ENCODE measurements at regions not wholly inside any gene's neighbourhood (a gene's known extent, or its start where the extent isn't known, plus 50 kb on each side); places are given as distances from the start of the nearest gene placed in this dataset.
"Not testable (repeated sequence)": the region's sequence is repeated elsewhere in the genome, so short reads cannot be mapped to it uniquely, and the experiment has no call there.

DNA sequence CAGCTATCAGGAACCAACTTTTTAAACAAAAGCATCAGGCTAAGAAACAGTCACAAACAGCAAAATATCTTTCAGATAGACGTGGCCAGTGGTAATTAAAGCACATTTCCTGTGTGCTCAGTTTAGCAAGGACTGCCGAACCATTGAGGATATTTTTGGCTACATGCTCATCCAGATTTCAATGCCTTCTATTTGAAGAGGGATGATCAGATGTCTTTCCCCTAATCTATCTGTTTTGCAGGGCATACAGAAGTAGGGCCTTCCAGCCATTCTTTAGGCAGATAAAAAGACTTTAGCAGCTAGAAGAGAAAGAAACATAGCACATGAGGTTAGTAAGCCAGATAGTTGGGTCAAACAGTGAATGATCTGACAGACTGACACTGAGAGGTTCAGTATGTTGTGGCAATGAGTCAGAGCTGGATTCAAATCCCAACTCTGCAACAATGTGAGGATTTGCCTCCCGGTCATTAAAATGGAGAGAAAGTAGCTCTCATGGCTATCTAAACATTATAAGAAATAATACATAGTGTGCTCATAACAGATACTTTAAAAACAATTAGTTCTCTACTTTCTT, 100.0 kb upstream of the PRKG2 start:
- FAIRE-seq, result no peak

DNA sequence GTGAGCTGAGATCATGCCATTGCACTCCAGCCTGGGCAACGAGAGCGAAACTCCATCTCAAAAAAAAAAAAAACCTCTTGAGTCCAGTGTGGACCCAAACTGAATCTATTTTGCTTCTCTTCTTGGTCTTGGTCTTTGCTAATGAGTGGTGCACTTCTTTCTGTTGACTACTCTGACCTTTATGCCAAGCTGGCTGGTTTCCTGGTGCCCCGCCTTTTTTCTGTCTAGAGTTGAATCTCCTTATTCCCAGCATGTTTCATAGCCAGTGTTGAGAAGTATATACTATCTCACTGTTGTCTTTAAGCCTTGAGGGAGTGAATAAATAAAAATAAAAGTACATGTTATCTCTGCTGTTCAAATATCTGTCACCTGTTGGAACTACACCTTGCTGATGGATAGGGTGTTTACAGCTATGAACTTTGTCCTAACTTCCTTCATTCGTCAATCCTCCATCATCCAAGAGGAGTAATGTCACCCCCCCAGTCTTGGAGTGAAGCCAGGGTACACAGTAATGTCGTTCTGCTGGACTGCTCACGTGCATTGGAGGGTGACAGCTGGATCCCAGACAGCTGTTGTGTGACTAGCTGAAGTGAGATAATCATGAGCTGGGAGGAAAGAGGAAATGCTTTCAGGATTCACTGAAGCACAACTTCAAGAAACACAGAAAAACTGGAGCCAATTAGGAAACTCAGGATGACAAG, 99.3 kb upstream of the PRKG2 start:
- no peak for FAIRE-seq

DNA sequence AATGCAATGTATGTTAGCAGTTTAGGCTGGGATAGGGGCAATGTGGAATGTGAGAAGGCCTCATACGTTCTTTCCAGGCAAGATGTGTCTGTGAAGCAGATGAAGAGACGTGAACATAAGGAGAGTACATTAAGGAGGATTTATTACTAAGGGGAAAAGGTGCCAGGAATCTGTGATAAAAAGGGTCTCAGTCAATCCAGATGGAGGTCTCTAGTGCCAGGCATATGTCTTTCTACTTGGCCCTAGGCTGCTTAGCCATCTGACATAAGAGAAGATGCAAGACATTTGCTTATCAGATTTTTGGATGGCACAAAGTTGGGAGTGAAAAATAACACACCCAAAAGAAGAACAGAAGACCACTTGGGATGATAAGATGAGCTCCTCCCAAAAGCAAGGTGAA, 93.0 kb upstream of the PRKG2 start:
- FAIRE-seq, result no peak

DNA sequence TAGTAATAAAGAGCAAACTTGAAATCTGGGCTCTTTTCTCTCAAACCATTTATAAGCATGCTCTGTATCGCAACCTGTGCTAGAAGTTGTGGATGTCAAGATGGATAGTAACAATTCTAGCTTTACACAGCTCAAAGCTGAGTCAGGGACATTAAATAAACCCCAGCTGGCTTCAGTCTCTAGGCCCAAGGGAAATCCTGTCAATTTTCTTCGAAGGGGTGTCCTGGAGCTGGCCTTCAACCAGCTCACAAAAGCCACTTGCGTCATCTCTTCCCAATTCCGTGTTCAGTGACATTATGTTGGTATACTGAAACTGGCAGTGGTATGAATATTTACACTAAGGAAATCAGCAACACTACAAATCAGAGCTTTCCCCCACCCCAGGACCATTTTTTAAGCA, 89.8 kb upstream of the PRKG2 start:
- no peak for FAIRE-seq

DNA sequence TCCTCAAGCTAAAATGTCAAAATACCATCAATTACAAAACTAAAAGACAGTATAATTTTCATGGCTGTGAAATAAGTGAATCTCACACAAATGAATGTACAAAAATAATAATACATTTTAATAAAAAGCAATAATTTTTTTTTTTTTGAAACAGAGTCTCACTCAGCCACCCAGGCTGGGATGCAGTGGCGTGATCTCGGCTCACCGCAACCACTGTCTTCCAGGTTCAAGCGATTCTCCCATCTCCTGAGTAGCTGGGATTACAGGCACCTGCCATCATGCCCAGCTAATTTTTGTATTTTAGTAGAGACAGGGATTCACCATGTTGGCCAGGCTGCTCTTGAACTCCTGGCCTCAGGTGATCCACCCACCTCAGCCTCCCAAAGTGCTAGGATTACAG, 85.3 kb upstream of the PRKG2 start:
- not testable (repeated sequence) for FAIRE-seq

DNA sequence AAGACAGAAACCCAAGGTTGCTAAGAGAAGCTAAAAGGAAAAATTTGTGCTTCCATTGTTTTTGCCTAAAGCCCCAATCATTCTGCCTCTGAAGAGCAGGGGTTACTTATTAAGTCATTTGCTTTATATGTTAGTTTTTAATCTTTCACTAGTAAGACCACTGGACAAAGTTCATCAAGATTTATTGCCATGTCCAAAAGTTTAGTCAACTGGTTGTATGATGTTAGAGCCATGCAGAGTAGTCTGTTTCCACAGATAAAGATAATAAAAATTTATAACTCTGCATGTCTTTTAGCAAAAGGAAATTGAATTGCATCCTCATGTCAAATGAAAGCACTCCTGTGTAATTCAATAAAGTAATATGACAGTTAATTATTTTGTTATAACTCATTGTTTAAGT, 75.8 kb upstream of the PRKG2 start:
- FAIRE-seq, result no peak

DNA sequence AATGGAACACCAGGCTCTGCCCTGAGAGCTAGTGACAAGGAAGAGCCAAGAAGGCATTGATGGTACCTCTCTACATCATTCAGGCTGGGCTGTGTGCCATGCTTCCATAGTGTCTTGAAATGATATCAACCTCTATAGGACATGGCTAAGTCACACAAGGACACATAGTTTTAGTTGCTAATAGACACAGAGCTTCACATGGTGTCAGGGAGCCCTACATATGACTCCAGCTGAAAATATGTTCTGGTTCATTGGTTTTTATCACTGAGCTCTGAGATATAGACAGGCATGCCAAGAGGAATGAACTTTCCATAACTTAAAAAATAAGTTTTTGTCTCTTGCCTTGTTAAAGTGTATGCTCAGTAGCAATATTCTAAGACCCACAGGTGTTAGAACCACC, 72.1 kb upstream of the PRKG2 start:
- FAIRE-seq, result no peak

DNA sequence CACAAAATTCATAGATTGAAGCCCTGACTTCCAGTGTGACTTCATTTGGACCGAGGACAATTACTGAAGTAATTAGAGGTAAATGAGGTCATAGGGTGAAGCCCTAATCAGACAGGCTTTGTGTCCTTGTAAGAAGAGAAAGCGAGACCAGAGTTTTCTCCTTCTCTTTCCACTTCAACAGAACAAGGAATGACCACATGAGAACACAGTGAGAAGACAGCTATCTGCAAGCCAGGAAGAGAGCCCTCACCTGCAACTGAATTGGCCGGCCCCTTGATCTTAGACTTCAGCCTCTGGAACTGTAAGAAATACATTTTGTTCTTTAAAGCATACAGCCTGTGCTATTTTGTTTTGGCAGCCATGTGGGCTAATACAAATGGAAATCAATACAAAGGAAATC, 67.1 kb upstream of the PRKG2 start:
- FAIRE-seq, result no peak

DNA sequence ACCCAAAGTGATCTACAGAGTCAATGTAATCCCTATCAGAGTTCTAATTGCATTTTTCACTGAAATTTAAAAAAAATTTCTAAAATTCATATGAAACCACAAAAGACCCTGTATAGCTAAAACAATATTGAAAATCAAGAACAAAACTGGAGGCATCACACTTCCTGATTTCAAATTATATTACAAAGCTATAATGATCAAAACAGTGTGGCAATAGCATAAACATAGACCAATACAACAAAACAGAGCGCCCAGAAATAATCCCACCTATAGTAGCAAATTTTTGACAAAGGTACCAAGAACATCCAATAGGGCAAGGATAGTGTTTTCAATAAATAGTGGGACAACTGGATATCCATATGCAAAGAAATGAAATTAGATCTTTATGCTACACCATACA, 59.4 kb upstream of the PRKG2 start:
- FAIRE-seq, result no peak

DNA sequence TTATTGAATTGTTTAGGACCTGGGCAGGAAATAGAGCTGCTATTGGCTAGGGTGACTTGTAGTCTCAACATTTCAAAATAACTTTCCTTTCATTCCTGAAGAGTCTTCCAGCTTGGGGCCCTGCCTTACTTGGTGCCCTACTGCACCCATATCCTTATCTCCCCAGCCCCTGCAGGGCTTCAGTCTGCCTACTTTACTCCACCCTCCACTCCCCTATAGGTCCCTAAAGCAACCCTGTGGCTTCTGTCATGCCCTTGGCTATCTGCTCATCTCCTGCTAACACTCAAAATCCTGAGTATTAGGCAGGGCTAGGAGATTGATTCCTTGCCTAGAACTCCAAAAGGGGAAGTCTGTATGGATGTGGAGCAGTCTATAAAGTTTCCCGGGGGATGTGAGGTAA, 57.6 kb upstream of the PRKG2 start:
- no peak for FAIRE-seq

Data from A204.1 (cell line).